Fibroblast of peridontal ligament (primary cell): ENCODE measurements at regions not wholly inside any gene's neighbourhood (a gene's known extent, or its start where the extent isn't known, plus 50 kb on each side); places are given as distances from the start of the nearest gene placed in this dataset.

ENCODE experiments used
- DNase-seq: peaks from one replicate; pipeline ENCODE4 v3.0.0-alpha.2; 2010; ENCODE audit errors: extremely low read depth

DNA sequence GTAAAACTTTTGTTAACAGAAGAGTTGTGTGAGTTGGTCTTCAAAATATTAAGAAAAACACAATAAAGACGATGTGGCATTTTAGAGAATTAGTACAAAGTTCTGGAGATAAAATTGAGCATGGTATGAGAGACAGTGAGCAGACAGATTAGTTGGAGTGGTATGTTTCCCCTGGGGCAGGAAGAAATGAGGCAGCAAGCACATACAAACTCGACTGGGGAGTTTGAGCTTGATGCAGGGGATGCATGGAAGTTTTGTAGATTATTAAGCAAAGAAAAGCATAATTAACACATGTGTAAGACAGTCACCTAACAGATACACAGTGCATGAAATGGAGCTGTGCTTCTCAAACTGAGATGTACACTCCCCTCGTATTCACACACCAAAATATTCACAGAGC is 58.1 kb upstream of the IL2 start:
- DNase-seq, result no peak

DNA sequence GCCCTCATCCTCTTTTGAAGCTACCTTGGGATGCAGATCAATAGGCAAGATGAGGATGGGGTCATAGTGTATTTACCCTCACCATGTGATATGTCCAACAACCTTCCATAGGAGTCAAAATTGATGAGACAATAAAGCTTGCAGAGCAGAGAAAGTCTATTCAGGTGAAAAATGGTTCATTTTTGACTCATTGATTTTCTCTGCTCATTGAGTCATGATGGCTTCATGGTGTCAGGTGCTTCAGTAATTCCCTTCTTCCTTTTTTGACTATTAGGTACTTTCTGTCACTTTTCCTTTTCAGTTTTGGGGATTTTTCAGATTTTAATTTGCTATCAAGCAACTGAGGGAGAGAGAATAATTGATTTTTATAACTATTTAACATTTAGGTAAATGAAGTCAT is 55.9 kb upstream of the IL2 start:
- no peak for DNase-seq

DNA sequence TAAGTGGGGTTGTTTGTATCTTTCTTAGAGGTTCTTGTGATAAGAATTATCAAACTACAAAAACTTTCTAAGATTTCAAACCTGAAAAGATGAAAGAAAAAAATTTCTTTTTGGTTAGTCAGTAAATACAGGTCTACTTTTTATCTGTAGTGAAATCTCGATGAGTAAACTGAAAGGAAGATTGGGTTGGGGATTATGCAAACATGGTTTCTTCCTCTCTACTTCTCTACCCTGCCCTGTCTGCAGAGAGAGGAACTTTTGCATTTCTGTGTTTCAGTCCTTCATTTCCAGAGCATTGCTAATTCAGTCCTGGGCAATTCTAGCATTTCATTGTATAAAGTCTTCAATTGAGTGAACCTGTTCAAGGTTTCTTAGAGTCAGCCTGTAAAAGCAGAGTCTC is 51.6 kb upstream of the IL2 start:
- no peak for DNase-seq
